ENCODE measurements at regions not wholly inside any gene's neighbourhood (a gene's known extent, or its start where the extent isn't known, plus 50 kb on each side); places are given as distances from the start of the nearest gene placed in this dataset.

DNA sequence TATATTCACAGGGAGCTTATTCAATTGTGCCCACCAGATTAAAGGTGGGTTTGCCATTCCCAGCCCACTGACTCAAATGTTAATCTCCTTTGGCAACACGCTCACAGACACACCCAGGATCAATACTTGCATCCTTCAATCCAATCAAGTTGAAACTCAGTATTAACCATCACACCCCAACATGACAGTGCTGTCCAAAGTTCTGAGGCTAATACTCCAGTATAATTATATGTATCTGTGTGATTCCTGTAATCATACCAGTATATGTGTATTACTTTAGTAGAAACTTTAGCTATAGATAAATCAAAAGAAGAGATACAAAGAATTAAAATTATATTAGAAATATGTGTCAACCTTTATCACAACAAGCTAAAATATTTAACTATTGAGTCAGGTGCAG is 1166.0 kb downstream of the ZPLD1 start (continued):
- no peak for TF ChIP-seq NRF1 (conservative IDR thresholded peaks at IDR 0.05; ENCODE audit: low read depth, low read length)

DNA sequence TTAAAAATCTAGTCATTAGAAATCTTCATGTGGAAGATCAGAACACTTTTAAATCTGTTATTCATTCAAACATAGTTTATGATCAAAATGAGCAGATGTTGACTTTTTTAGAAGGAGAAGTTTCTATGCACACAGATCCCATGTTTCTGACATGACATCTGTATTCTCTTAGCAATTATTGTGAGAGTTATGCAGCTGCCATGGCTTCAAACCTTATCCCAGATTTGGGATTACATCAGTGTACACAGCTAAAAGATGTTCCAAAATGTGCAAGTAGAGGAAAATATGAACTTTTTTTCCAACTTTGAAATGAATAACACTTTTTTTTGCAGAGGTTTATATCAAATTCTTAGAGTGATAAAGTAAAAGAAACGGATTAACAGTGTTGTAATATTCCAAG is 1166.9 kb downstream of the ZPLD1 start:
- intact Hi-C loops (cut with micrococcal nuclease; ENCODE audit: unreplicated experiment) = no loop called here
- FAIRE-seq (peak; percentile 18), DNase-seq (ENCODE audit: low read depth, low spot score) (no peak), ATAC-seq (no peak)
- Histone ChIP-seq H3K4me1 (ENCODE audit: control insufficient read depth, insufficient read depth, low read length) (no peaks in the 10 kb centered on the region), H3K9ac (ENCODE audit: control insufficient read depth, insufficient read depth, low read length) (no peak overlapping the region), H2AFZ (ENCODE audit: control insufficient read depth, low read depth, low read length) (no peak overlapping the region), H3K9me3 (replicated peaks; ENCODE audit: control insufficient read depth, insufficient read depth, low read length) (no peaks in the 10 kb centered on the region), H4K20me1 (ENCODE audit: control insufficient read depth, insufficient read depth) (no peaks in the 10 kb centered on the region), H3K27ac (ENCODE audit: control insufficient read depth, insufficient read depth) (no peak overlapping the region), H3K27me3 (replicated peaks in 1 of 2; ENCODE audit: control insufficient read depth in 2 of 2, insufficient read depth in 2 of 2, low read length in 1 of 2) (no peaks in the 10 kb centered on the region), H3K4me3 (no peak overlapping the region), H3K79me2 (ENCODE audit: control insufficient read depth, insufficient read depth, low read length) (no peaks in the 10 kb centered on the region), H3K4me2 (ENCODE audit: control insufficient read depth, insufficient read depth) (no peak overlapping the region), H3K36me3 (ENCODE audit: control insufficient read depth in 2 of 2, insufficient read depth in 2 of 2, low read length in 1 of 2) (no peaks in the 10 kb centered on the region)
- BruUV-seq (replicated peaks) = no TSS peak
- ChIA-PET RAD21 (ENCODE audit: unreplicated experiment) (no interaction called here), CTCF (no interaction called here), SMC1A (ENCODE audit: uncharacterized antibody, unreplicated experiment) (no interaction called here), POLR2A (no interaction called here)
- in situ Hi-C loops (cut with MboI) = no loop called here
- TF ChIP-seq, protein P1, sequence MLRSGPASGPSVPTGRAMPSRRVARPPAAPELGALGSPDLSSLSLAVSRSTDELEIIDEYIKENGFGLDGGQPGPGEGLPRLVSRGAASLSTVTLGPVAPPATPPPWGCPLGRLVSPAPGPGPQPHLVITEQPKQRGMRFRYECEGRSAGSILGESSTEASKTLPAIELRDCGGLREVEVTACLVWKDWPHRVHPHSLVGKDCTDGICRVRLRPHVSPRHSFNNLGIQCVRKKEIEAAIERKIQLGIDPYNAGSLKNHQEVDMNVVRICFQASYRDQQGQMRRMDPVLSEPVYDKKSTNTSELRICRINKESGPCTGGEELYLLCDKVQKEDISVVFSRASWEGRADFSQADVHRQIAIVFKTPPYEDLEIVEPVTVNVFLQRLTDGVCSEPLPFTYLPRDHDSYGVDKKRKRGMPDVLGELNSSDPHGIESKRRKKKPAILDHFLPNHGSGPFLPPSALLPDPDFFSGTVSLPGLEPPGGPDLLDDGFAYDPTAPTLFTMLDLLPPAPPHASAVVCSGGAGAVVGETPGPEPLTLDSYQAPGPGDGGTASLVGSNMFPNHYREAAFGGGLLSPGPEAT (IDR thresholded peaks at IDR 0.05; ENCODE audit: low read depth) = no peak
- TF ChIP-seq HDAC6 (IDR thresholded peaks at IDR 0.05; ENCODE audit: unreplicated experiment) (no peak), BCL11A (IDR thresholded peaks at IDR 0.05; ENCODE audit: low read depth, low read length) (no peak), TAF1 (IDR thresholded peaks at IDR 0.05; ENCODE audit: borderline replicate concordance, low read depth, low read length) (no peak), FOXM1 (IDR thresholded peaks at IDR 0.05; ENCODE audit: low read depth, low read length) (no peak)
- TF ChIP-seq, protein P2, sequence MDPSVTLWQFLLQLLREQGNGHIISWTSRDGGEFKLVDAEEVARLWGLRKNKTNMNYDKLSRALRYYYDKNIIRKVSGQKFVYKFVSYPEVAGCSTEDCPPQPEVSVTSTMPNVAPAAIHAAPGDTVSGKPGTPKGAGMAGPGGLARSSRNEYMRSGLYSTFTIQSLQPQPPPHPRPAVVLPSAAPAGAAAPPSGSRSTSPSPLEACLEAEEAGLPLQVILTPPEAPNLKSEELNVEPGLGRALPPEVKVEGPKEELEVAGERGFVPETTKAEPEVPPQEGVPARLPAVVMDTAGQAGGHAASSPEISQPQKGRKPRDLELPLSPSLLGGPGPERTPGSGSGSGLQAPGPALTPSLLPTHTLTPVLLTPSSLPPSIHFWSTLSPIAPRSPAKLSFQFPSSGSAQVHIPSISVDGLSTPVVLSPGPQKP (IDR thresholded peaks at IDR 0.05; ENCODE audit: low read depth, low read length) = no peak
- TF ChIP-seq, protein P3, sequence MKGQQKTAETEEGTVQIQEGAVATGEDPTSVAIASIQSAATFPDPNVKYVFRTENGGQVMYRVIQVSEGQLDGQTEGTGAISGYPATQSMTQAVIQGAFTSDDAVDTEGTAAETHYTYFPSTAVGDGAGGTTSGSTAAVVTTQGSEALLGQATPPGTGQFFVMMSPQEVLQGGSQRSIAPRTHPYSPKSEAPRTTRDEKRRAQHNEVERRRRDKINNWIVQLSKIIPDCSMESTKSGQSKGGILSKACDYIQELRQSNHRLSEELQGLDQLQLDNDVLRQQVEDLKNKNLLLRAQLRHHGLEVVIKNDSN (IDR thresholded peaks at IDR 0.05; ENCODE audit: borderline replicate concordance, extremely low read length, insufficient read depth, low read depth, low read length) = no peak
- TF ChIP-seq, protein P4, sequence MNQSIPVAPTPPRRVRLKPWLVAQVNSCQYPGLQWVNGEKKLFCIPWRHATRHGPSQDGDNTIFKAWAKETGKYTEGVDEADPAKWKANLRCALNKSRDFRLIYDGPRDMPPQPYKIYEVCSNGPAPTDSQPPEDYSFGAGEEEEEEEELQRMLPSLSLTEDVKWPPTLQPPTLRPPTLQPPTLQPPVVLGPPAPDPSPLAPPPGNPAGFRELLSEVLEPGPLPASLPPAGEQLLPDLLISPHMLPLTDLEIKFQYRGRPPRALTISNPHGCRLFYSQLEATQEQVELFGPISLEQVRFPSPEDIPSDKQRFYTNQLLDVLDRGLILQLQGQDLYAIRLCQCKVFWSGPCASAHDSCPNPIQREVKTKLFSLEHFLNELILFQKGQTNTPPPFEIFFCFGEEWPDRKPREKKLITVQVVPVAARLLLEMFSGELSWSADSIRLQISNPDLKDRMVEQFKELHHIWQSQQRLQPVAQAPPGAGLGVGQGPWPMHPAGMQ (IDR thresholded peaks at IDR 0.05; ENCODE audit: borderline replicate concordance) = no peak
- 0% methylated on average over 1 of the region's 1 CpG for WGBS (ENCODE audit: insufficient coverage, insufficient replicate concordance, low lambda C conversion rate, missing lambda C conversion rate)
